Heart left ventricle (tissue), 16 donors: ENCODE measurements at regions not wholly inside any gene's neighbourhood (a gene's known extent, or its start where the extent isn't known, plus 50 kb on each side); places are given as distances from the start of the nearest gene placed in this dataset.

ENCODE experiments used
- ATAC-seq, 4 donors: fragments of 200-7000 bp; cut with Tn5 transposase; one replicate each; pipeline ENCODE4 v1.9.1; 2020 to 2022; ENCODE audit warnings: moderate library complexity in 4 of 4, mild to moderate bottlenecking in 3 of 4, moderate number of reproducible peaks in 1 of 4
- DNase-seq, 5 donors: peaks; one replicate each; pipeline ENCODE4 v3.0.0-alpha.2; 2020
- H3K27ac ChIP-seq, 12 donors: fragments of 200-600 bp; sonication (generic) in 4 of 12; one replicate each; pipeline versions ENCODE4 v1.5.0 to v1.8.0; 2016 to 2022; ENCODE audit warnings: mild to moderate bottlenecking in 2 of 12
- H3K27me3 ChIP-seq, 9 donors: fragments of 200-600 bp; sonication (generic) in 2 of 9; one replicate each; pipeline versions ENCODE4 v1.5.1 to v1.8.0; 2016 to 2022; ENCODE audit warnings: mild to moderate bottlenecking in 3 of 9
- H3K36me3 ChIP-seq, 9 donors: fragments of 200-600 bp; sonication (generic) in 2 of 9; one replicate each; pipeline versions ENCODE4 v1.5.0 to v1.8.0; 2018 to 2022; ENCODE audit warnings: mild to moderate bottlenecking in 2 of 9
- H3K4me1 ChIP-seq, 12 donors: fragments of 200-600 bp; sonication (generic) in 4 of 12; one replicate each; pipeline versions ENCODE4 v1.5.0 to v1.8.0; 2016 to 2022; ENCODE audit warnings: mild to moderate bottlenecking in 3 of 12
- H3K4me3 ChIP-seq, 12 donors: fragments of 200-600 bp; sonication (generic) in 4 of 12; one replicate each; pipeline versions ENCODE4 v1.5.0 to v1.8.0; 2017 to 2022; ENCODE audit warnings: mild to moderate bottlenecking in 9 of 12, moderate library complexity in 4 of 12
- H3K9me3 ChIP-seq, 12 donors: fragments of 200-600 bp; sonication (generic) in 4 of 12; one replicate each; pipeline versions ENCODE4 v1.5.0 to v1.8.0; 2016 to 2022; ENCODE audit warnings: mild to moderate bottlenecking in 1 of 12
- CTCF ChIP-seq, 12 donors: fragments of 200-600 bp; sonication (generic) in 4 of 12; IDR thresholded peaks; one replicate each; pipeline versions ENCODE4 v1.5.0 to v1.8.0; 2018 to 2022; ENCODE audit warnings: antibody characterized with exemption in 12 of 12, mild to moderate bottlenecking in 5 of 12
- POLR2A ChIP-seq, 2 donors: fragments of 450-650 bp; IDR thresholded peaks; one replicate each; pipeline ENCODE4 v1.6.1; 2017; ENCODE audit warnings: antibody characterized with exemption in 2 of 2, mild to moderate bottlenecking in 2 of 2, moderate library complexity in 2 of 2
- WGBS, 4 donors: extraction: QIAGEN DNeasy Blood & Tissue Kit in 2 of 4; methylation state at CpG; one replicate each; pipeline versions ENCODE4 v1.1.5 to v1.1.7; 2013 to 2018; 5-methylcytosine and 5-hydroxymethylcytosine counted together
- intact Hi-C, 10 donors: fragments of 100-400 bp; cut with DNase I; formaldehyde crosslinking; loops; one replicate each; pipeline versions ENCODE4 v1.11.1 to v1.14.2; 2022
- donor health status: ischemic (EF 13 %, LVEDD 7.1; RV severe dilation, severe dysfunction).
- donor health status: healthy with polysubstance abuse.
- donor health status: DM: no; HTN: yes; CAD: no.
- donor health status: DM: no; HTN: no; CAD: no.
- donor health status: ischemic (EF 25% LVEDD 6.9; RV normal size, moderate dysfunction).
- donor health status: ischemic (EF 25% LVEDD 5.7; RV mildly dilated, moderate dysfunction).
- donor health status: healthy.
- donor health status: DM: yes; HTN: yes; CAD: no.
- donor health status: ischemic (EF 35%, LVEDD 5.7; RV mildly dilated, moderate dysfunction).
- donor health status: nonischemic (EF 11% LVEDD 7.7; RV severe dilation, severe dysfunction).
- donor health status: DM: yes; HTN: yes; CAD: no.
- donor health status: PGD.
- donor health status: ischemic (EF 29% LVEDD 5.4; RV normal size, mild dysfunction).
- donor health status: nonischemic (EF 23%, LVEDD 6.1; RV moderate dilation, normal function).

GRCh38 chr3:188049606-188050530, 104.1 kb upstream of the LPP start:
- 63 to 75% (median 72%) methylated on average over 8 to 10 of the region's 10 CpGs for WGBS, 4 donors
- peaks cover 0 to 29% (median 15%) of the 10 kb centered on the region in 12 donors for H3K4me1 ChIP-seq

GRCh38 chr3:188051801-188052168, 102.2 kb upstream of the LPP start:
- TF ChIP-seq CTCF (IDR thresholded peaks at IDR 0.05) (no peak), POLR2A (IDR thresholded peaks at IDR 0.05) (no peak)
- peak in 3 of 4 donors; percentile 10 to 63 (median 49) for ATAC-seq
- intact Hi-C loops, result loop anchor here in 9 of 10 donors (1.0 to 10.0 kb wide), 13 partner anchors 101 to 906 kb away; partner anchors contain the start of genes BCL6 (in 2 of the 9) and LPP (in 2 of the 9)
- WGBS, 4 donors, result 48 to 73% (median 62%) methylated on average over 8 of the region's 8 CpGs
- no peaks in the 10 kb centered on the region for H3K9me3 ChIP-seq
- peaks cover 0 to 3% (median 0%) of the 10 kb centered on the region in 9 donors for H3K27me3 ChIP-seq
- peaks cover 0 to 29% (median 15%) of the 10 kb centered on the region in 12 donors for H3K4me1 ChIP-seq
- no peaks in the 10 kb centered on the region for H3K36me3 ChIP-seq
- H3K4me3 ChIP-seq, result peak overlapping the region in 6 of 12 donors; percentile 12 to 37 (median 24)
- peak; percentile 54 to 67 (median 61) for DNase-seq
- H3K27ac ChIP-seq, result peak overlapping the region; percentile 49 to 92 (median 79)

More at GRCh38 chr3:188049606-188050530, 104.1 kb upstream of the LPP start:
- H3K27me3 ChIP-seq, result peaks cover 0 to 3% (median 0%) of the 10 kb centered on the region in 9 donors
- no peaks in the 10 kb centered on the region for H3K36me3 ChIP-seq
- no peak overlapping the region for H3K27ac ChIP-seq
- H3K4me3 ChIP-seq, result no peak overlapping the region
- intact Hi-C loops, result loop anchor here (2.0 to 10.0 kb wide), 15 partner anchors 102 to 907 kb away; partner anchors contain the start of genes BCL6 (in 3 of the 10) and LPP (in 2 of the 10)
- DNase-seq (no peak), ATAC-seq (no peak)
- no peak for TF ChIP-seq POLR2A (IDR thresholded peaks at IDR 0.05)
- TF ChIP-seq CTCF (IDR thresholded peaks at IDR 0.05), result no peak
- no peaks in the 10 kb centered on the region for H3K9me3 ChIP-seq

GRCh38 chr3:188052169-188053035, 101.6 kb upstream of the LPP start:
- intact Hi-C loops, result loop anchor here in 9 of 10 donors (1.0 to 10.0 kb wide), 12 partner anchors 100 to 905 kb away; partner anchors contain the start of genes BCL6 (in 2 of the 9) and LPP (in 2 of the 9)
- Histone ChIP-seq H3K4me1 (peaks cover 0 to 29% (median 15%) of the 10 kb centered on the region in 12 donors), H3K27ac (peak overlapping the region; percentile 49 to 92 (median 79)), H3K27me3 (peaks cover 0 to 3% (median 0%) of the 10 kb centered on the region in 9 donors), H3K36me3 (no peaks in the 10 kb centered on the region), H3K4me3 (peak overlapping the region in 6 of 12 donors; percentile 12 to 37 (median 24)), H3K9me3 (no peaks in the 10 kb centered on the region)
- 33 to 49% (median 44%) methylated on average over 17 of the region's 17 CpGs for WGBS, 4 donors
- peak; percentile 97 to 98 (median 98) for ATAC-seq
- DNase-seq, result peak; percentile 84 to 92 (median 89)
- TF ChIP-seq CTCF (IDR thresholded peaks at IDR 0.05) (peak in 11 of 12 donors; percentile 19 to 82 (median 59)), POLR2A (IDR thresholded peaks at IDR 0.05) (peak in 1 of 2 donors; percentile 24)
